Heart left ventricle (tissue), 13 donors: ENCODE measurements at regions not wholly inside any gene's neighbourhood (a gene's known extent, or its start where the extent isn't known, plus 50 kb on each side); places are given as distances from the start of the nearest gene placed in this dataset.

Source experiments
- CTCF ChIP-seq, 12 donors: fragments of 200-600 bp; sonication (generic) in 4 of 12; IDR thresholded peaks; one replicate each; pipeline versions ENCODE4 v1.5.0 to v1.8.0; 2018 to 2022; ENCODE audit warnings: antibody characterized with exemption in 12 of 12, mild to moderate bottlenecking in 5 of 12
- POLR2A ChIP-seq, 2 donors: fragments of 450-650 bp; IDR thresholded peaks; one replicate each; pipeline ENCODE4 v1.6.1; 2017; ENCODE audit warnings: antibody characterized with exemption in 2 of 2, mild to moderate bottlenecking in 2 of 2, moderate library complexity in 2 of 2
- donor health status: ischemic (EF 13 %, LVEDD 7.1; RV severe dilation, severe dysfunction).
- donor health status: DM: no; HTN: yes; CAD: no.
- donor health status: DM: no; HTN: no; CAD: no.
- donor health status: ischemic (EF 25% LVEDD 6.9; RV normal size, moderate dysfunction).
- donor health status: ischemic (EF 25% LVEDD 5.7; RV mildly dilated, moderate dysfunction).
- donor health status: ischemic (EF 35%, LVEDD 5.7; RV mildly dilated, moderate dysfunction).
- donor health status: nonischemic (EF 11% LVEDD 7.7; RV severe dilation, severe dysfunction).
- donor health status: DM: yes; HTN: yes; CAD: no.
- donor health status: PGD.
- donor health status: ischemic (EF 29% LVEDD 5.4; RV normal size, mild dysfunction).
- donor health status: nonischemic (EF 23%, LVEDD 6.1; RV moderate dilation, normal function).

- no peak for TF ChIP-seq CTCF (IDR thresholded peaks at IDR 0.05)
- no peak for TF ChIP-seq POLR2A (IDR thresholded peaks at IDR 0.05)
Observed at GRCh38 chr2:20549144-20549543, 101.8 kb downstream of the HS1BP3 start.
